KMS-11 (cell line): ENCODE measurements at regions not wholly inside any gene's neighbourhood (a gene's known extent, or its start where the extent isn't known, plus 50 kb on each side); places are given as distances from the start of the nearest gene placed in this dataset.

Experiments used
- H2AFZ ChIP-seq: fragments of 200-600 bp; sonication (generic); 2 replicates; pipeline ENCODE4 v1.6.1; 2016; ENCODE audit warnings: antibody characterized with exemption, mixed run types, low read depth
- H3K27ac ChIP-seq: fragments of 200-600 bp; sonication (generic); 2 replicates; pipeline ENCODE4 v1.6.1; 2016; ENCODE audit warnings: mild to moderate bottlenecking, mixed run types
- H3K27me3 ChIP-seq: fragments of 200-600 bp; sonication (generic); 2 replicates; pipeline ENCODE4 v1.6.1; 2017; ENCODE audit warnings: mild to moderate bottlenecking, low read depth, mixed run types, moderate library complexity; ENCODE audit not compliant: insufficient read depth
- H3K36me3 ChIP-seq: fragments of 200-600 bp; sonication (generic); 2 replicates; pipeline ENCODE4 v1.6.1; 2017; ENCODE audit warnings: mild to moderate bottlenecking, mixed run types; ENCODE audit not compliant: insufficient read depth
- H3K4me1 ChIP-seq: fragments of 200-600 bp; sonication (generic); 2 replicates; pipeline ENCODE4 v1.6.1; 2016; ENCODE audit warnings: mild to moderate bottlenecking, low read depth, mixed run types; ENCODE audit not compliant: poor library complexity, severe bottlenecking
- H3K4me2 ChIP-seq: fragments of 200-600 bp; sonication (generic); 2 replicates; pipeline ENCODE4 v1.7.0; 2016; ENCODE audit warnings: mild to moderate bottlenecking, mixed run types
- H3K4me3 ChIP-seq: fragments of 200-600 bp; sonication (generic); IDR thresholded peaks from 2 replicates; pipeline ENCODE4 v1.6.1; 2017; ENCODE audit warnings: low read depth, low read length, mixed read lengths; ENCODE audit not compliant: insufficient read depth
- H3K79me2 ChIP-seq: fragments of 200-600 bp; sonication (generic); 2 replicates; pipeline ENCODE4 v1.6.1; 2016; ENCODE audit warnings: low read depth, mixed run types; ENCODE audit not compliant: insufficient read depth
- H3K9ac ChIP-seq: fragments of 200-600 bp; sonication (generic); 2 replicates; pipeline ENCODE4 v1.6.1; 2016; ENCODE audit warnings: mild to moderate bottlenecking, mixed run types
- H4K20me1 ChIP-seq: fragments of 200-600 bp; sonication (generic); 2 replicates; pipeline ENCODE4 v1.6.1; 2016; ENCODE audit warnings: mild to moderate bottlenecking, mixed run types; ENCODE audit not compliant: insufficient read depth
- TF ChIP-seq, protein P1 (sequence below): fragments of 200-600 bp; sonication (generic); conservative IDR thresholded peaks from 2 replicates; pipeline ENCODE4 v1.6.1; 2017; ENCODE audit warnings: low read depth, mild to moderate bottlenecking, antibody characterized with exemption, low read length, moderate library complexity, mixed read lengths

DNA sequence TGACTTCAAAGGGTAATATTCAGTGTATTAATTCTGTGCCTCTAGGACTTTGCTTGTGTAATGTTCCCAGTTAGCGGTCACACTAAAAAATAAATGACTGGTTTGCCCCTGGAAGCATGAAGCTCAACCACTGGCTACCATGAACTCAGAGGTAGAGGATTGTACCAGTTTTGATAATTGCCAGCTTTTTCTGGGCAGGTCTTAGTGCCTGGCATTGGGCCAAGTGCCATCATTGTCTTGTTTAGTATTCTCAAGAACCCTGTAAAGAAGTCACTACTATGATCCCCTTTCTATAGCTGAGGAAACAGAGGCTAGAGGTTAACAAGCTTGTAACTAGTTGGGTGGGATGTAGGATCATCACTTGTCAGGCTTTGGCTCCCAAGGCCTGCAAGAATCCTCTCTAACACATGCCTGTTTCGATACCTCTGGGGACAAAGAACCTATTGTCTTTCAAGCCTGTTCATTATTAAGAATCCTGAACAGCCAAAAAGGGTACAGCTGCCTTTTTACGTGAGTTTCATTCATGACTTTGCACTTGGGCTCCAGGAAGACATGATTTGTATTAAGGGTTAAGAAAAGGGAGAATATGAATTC lies 121.9 kb upstream of the JUN start:
- Histone ChIP-seq H2AFZ (no peak overlapping the region), H3K4me3 (no peak overlapping the region), H3K27me3 (no peaks in the 10 kb centered on the region), H4K20me1 (no peaks in the 10 kb centered on the region), H3K4me2 (no peak overlapping the region), H3K36me3 (no peaks in the 10 kb centered on the region), H3K9ac (no peak overlapping the region), H3K79me2 (no peaks in the 10 kb centered on the region), H3K27ac (no peak overlapping the region), H3K4me1 (peaks cover 28% of the 10 kb centered on the region)
- TF ChIP-seq, protein P1, sequence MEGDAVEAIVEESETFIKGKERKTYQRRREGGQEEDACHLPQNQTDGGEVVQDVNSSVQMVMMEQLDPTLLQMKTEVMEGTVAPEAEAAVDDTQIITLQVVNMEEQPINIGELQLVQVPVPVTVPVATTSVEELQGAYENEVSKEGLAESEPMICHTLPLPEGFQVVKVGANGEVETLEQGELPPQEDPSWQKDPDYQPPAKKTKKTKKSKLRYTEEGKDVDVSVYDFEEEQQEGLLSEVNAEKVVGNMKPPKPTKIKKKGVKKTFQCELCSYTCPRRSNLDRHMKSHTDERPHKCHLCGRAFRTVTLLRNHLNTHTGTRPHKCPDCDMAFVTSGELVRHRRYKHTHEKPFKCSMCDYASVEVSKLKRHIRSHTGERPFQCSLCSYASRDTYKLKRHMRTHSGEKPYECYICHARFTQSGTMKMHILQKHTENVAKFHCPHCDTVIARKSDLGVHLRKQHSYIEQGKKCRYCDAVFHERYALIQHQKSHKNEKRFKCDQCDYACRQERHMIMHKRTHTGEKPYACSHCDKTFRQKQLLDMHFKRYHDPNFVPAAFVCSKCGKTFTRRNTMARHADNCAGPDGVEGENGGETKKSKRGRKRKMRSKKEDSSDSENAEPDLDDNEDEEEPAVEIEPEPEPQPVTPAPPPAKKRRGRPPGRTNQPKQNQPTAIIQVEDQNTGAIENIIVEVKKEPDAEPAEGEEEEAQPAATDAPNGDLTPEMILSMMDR = no peak

- no peak overlapping the region for H3K4me2 ChIP-seq
- no peaks in the 10 kb centered on the region for H4K20me1 ChIP-seq
- peaks cover 23% of the 10 kb centered on the region for H3K4me1 ChIP-seq
- H3K9ac ChIP-seq = no peak overlapping the region
- no peaks in the 10 kb centered on the region for H3K27me3 ChIP-seq
- no peaks in the 10 kb centered on the region for H3K36me3 ChIP-seq
- no peak overlapping the region for H3K27ac ChIP-seq
- H2AFZ ChIP-seq = no peak overlapping the region
- no peak overlapping the region for H3K4me3 ChIP-seq
- no peaks in the 10 kb centered on the region for H3K79me2 ChIP-seq
- TF ChIP-seq, protein P1 = no peak
Measured at GRCh38 chr1:58907398-58907797, 123.6 kb upstream of the JUN start.

- no peak overlapping the region for H3K4me3 ChIP-seq
- H3K36me3 ChIP-seq = no peaks in the 10 kb centered on the region
- H2AFZ ChIP-seq = no peak overlapping the region
- H3K79me2 ChIP-seq = no peaks in the 10 kb centered on the region
- H3K9ac ChIP-seq = no peak overlapping the region
- TF ChIP-seq, protein P1 = no peak
- no peaks in the 10 kb centered on the region for H4K20me1 ChIP-seq
- H3K4me1 ChIP-seq = peaks cover 14% of the 10 kb centered on the region
- H3K27me3 ChIP-seq = no peaks in the 10 kb centered on the region
- no peak overlapping the region for H3K4me2 ChIP-seq
- H3K27ac ChIP-seq = no peak overlapping the region
Measured at GRCh38 chr1:58908561-58909560, 125.0 kb upstream of the JUN start.

DNA sequence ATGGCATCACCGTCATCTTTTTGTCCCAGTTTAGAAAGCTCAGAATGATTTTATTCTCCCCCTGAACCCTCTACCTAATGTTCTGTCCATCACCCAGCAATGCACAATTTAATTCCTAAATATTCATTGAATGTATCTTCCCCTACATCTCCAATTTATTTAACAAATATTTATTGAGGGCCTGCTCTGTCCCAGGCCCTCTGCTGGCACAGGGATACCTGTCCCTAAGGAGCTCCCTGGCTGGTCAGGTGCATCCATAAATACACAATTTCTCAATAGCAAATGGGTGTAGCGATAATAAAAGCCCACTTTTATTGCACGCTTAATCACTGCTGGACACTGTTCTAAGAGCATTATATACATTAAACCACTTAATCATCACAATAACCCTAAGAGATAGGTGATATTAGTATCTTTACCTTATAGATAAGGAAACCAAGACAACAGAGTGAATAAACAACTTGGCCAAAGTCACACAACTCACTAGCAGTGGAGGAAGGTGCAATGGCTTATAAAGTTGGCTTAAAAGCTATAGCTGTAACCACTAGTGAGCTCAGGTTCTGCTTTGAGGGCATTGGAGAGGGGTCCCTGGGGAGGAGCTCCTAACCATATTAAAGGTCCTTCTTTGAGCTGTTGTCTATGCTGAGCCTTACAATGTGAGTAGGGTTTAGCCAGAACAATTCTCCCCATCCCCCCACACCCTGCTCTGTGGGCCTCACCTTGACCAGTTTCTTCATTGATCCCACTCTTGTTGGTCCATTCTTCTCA lies 126.3 kb upstream of the JUN start:
- Histone ChIP-seq H3K4me2 (no peak overlapping the region), H3K27ac (no peak overlapping the region)
- TF ChIP-seq, protein P1 = no peak

More for the DNA sequence above, 126.3 kb upstream of the JUN start:
- H3K36me3 ChIP-seq = no peaks in the 10 kb centered on the region
- no peaks in the 10 kb centered on the region for H3K79me2 ChIP-seq
- H3K9ac ChIP-seq = no peak overlapping the region
- H2AFZ ChIP-seq = no peak overlapping the region
- no peaks in the 10 kb centered on the region for H4K20me1 ChIP-seq
- peaks cover 3% of the 10 kb centered on the region for H3K4me1 ChIP-seq
- no peak overlapping the region for H3K4me3 ChIP-seq
- H3K27me3 ChIP-seq = no peaks in the 10 kb centered on the region
